Stimulated activated CD4-positive, alpha-beta T cell treated with anti-CD3 and anti-CD28 coated beads, Interleukin-4, amount 100 ng/mL, for 1 hour (primary cell): ENCODE measurements at regions not wholly inside any gene's neighbourhood (a gene's known extent, or its start where the extent isn't known, plus 50 kb on each side); places are given as distances from the start of the nearest gene placed in this dataset.

Experiments
- DNase-seq: peaks from one replicate; pipeline ENCODE4 v3.0.0-alpha.2; 2020

DNA sequence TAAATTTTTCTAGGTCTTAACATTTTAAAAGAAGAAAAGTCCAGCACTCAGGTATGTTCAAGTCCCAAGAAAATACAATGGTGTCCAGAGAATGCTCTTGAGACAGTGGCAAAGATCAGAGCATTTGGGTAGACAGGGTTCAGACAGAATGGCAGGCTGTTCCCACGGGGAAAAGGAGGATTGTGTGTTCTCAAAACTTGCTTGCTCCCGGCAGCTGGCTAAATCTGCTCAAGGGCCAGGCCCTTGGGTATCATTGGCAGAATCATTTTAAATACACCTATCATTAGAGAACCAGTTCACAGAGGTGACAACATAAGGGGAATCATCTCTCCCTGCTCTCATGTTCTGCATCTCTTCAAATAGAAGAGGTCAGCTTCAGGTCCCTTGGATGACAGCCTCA lies 456.3 kb downstream of the DTHD1 start:
- DNase-seq, result no peak

DNA sequence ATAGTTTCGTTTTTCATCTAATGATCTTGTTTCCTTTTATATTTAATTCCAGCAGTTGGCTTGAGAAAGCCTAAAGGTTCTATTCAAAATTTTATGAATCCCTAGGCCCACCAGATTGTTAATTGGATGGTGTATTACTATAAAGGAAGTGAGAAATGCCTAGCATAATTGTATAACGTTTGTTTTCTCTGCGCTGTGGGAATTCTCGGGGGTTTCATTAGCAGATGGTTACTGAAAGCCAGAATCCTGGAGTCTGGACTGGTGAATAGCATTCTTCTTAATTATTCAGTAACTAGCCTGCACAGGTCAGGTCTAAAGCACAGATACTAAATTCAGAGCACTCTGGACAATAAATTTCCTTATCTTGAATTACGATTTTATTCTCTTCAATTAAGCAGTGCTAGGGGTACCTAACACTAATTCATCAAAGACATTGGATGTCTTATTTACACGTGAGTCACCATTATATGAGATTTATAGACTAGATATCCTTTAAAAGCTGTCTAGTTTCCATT lies 459.4 kb downstream of the DTHD1 start:
- no peak for DNase-seq

DNA sequence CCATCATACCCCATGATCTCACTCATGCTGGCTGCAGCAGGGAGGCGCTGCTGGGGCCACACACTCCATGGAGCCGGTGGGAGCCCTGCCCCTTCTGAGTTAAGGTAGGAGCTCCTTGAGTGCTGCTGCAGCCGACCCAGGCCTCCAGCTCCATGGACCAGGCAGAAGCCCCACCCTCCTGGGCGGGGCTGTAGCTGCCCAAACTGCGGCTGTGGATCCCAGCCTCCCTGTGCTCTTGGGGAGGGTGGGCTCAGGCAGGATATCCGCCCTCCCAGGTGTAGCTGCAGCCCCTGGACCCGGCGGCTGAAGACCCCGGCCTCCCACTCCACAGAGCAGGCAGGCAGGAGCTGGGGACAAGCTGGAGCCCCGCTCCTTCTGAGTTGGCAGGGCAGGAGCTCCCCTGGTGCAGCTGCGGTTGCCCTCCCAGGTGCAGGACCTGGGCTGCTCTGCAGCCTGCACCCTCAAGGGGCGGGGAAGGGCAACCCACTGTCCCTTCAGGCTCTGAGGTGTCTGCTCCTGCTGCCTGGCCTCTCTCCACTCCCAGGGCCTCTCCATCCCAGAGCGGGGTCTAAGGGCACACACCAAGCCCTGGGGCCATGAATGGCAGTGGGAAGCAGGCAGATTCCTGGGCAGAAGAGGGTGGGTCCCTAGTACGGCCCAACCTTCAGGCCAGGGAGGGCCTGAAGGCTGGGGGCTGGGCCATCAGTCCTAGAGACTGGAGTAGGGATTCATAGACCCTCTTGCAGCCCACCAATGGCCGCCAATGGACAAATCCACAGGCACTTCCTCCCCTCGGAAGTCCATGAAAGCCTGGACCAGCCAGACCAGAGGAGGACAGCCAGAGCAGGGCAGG lies 466.1 kb downstream of the DTHD1 start:
- DNase-seq, result no peak

DNA sequence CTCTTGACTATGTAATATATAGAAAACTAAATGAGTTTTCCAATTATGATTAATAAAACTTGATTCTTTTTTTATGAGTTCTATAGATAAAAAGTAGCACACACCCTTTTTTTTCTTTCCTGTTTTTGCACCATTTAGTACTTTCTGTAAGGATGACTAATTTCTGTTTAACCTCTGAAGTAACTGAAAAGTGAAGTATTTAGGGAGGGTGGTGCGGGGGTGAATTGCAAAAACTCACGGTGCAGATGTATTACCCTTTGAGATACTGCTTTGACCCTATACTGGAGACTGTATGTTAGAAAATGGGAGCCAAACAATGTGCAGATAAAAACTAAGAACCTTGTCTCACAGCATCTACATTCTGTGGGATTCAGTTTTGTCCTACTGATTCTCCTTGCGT lies 471.6 kb downstream of the DTHD1 start:
- no peak for DNase-seq

DNA sequence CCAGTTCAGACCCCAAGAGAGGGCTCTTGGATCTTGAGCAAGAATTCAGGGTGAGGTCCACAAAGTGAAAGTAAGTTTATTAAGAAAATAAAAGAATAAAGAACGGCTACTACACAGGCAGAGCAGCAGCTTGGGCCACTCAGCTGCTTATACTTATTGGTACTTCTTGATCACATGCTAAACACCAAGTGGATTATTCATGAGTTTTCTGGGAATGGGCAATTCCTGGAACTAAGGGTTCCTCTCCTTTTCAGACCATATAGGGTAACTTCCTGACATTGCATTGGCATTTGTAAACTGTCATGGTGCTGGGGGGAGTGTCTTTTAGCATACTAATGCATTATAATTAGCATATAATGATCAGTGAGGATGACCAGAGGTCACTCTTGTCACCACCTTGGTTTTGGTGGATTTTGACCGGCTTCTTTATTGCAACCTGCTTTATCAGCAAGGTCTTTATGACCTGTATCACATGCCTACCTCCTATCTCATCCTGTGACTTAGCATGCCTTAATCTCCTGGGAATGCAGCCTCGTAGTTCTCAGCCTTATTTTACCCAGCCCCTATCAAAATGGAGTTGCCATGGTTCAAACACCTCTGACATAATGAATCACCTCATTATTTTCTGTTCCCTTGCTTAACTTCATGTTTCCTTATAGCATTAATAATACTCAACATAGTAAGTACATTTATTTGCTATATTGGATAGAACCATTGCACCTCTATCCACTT lies 476.3 kb downstream of the DTHD1 start:
- no peak for DNase-seq

- no peak for DNase-seq
These were observed 477.1 kb downstream of the DTHD1 start for GRCh38 chr4:36758312-36759178.

GRCh38 chr4:36761607-36762006 lies 480.2 kb downstream of the DTHD1 start:
- DNase-seq, result no peak

- DNase-seq, result no peak
These were observed 480.7 kb upstream of the NWD2 start for GRCh38 chr4:36763814-36764213.

GRCh38 chr4:36767596-36767995 lies 476.9 kb upstream of the NWD2 start:
- DNase-seq, result no peak

DNA sequence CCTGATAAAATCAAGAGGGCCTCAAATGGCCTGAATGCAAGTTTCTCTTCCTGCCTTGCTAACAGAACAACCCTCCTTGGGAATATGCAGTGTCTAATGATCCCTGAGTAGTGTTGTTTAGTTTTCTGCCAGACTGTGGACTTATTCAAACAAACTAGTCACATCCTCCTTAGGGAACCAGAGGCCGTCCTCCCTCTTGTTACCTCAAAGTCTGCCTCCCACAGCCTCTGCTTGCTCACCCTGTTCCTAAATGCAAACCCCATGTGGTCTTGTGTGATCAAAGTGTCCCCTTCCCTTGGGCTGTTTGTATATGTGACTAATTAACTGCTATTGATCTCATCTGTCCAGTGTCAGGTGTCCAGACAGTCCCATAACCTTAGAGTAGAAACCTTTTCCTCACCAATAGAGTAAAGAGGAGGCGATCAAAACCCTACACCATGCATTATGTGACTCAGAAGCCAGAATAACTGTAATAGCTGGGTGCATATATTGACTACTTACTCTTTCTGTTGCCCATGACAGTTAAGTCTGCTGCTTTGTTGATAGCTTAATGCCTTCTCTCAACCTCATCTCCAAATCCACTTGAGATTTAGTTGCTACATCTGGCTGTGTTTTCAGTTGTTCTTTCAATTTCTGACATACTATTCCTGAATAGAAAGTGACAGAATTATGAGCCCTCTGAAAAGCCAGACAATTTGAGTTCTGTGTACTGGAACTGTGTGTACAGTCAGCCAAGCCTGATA lies 473.0 kb upstream of the NWD2 start:
- DNase-seq, result no peak

- no peak for DNase-seq
These were observed 472.4 kb upstream of the NWD2 start for GRCh38 chr4:36772154-36772516.

DNA sequence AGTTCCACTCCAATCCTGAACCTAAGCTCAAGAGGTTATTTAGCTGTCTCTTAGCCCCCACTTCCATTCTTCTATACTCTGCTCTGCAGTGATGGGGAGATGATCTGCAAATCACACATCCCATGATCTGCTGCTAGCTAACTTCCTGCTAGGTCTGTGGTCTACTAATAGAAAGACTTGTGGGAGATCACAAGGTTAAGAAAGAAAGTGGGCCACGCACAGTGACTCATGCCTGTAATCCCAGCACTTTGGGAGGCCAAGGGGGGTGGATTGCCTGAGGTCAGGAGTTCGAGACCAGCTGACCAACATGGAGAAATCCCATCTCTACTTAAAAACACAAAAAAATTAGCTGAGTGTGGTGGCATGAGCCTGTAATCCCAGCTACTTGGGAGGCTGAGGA lies 471.1 kb upstream of the NWD2 start:
- DNase-seq, result no peak

DNA sequence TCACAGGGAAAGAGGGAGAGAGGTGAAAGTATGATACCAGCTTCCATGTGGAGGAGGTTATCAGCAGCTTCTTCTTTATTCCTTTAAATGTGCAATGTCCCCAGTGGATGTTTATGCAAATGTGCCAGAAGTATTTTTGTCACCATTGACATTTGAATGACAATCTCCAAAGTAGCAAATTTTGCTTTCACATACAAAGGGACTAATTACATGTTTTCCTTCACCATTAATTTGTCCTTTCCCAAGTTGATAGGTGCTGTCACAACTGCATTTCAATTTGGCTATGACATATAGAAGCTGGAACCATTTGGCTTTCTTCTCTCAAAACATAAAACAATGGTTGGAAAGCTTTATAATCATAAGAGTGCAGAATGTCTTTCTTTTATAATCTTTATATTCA lies 469.0 kb upstream of the NWD2 start:
- no peak for DNase-seq

DNA sequence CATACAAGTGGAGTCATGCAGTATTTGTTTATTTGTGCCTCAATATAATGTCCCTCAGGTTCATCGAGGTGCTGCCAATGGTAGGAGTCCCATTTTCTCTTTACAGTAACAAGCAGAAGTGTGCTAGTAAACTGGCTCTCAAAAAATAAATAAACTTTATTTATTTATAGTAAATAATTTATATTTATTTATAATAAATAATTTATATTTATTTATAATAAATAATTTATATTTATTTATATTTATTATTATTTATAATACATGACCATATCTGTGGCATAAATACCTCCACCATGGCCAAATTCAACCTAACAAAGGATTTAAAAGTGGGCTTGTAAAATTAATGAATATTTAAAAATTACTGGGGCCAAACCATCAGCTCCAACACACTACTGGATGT lies 464.9 kb upstream of the NWD2 start:
- DNase-seq, result no peak

GRCh38 chr4:36785973-36786372 lies 458.6 kb upstream of the NWD2 start:
- no peak for DNase-seq

DNA sequence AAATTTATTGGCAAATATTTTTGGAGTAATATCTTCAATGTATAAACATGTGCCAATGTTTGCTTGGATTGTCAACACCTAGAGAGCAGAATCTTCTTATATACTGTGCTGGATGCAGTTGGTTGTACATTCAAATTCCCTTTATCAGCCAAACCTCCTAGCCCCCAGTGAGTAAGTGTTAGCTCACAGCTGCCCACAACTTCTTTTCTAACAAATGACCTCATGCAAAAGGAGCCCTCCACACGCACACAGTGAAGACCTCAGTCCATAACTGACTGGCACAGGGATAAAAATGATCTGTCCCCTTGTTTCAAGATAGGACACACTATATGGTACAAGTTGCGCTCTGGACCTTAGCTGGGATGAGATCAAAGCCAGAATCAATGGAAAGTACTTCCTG lies 458.0 kb upstream of the NWD2 start:
- DNase-seq, result no peak

GRCh38 chr4:36794716-36795115 lies 449.8 kb upstream of the NWD2 start:
- DNase-seq, result no peak

- DNase-seq, result no peak
These were observed 432.4 kb upstream of the NWD2 start for GRCh38 chr4:36812149-36812548.

DNA sequence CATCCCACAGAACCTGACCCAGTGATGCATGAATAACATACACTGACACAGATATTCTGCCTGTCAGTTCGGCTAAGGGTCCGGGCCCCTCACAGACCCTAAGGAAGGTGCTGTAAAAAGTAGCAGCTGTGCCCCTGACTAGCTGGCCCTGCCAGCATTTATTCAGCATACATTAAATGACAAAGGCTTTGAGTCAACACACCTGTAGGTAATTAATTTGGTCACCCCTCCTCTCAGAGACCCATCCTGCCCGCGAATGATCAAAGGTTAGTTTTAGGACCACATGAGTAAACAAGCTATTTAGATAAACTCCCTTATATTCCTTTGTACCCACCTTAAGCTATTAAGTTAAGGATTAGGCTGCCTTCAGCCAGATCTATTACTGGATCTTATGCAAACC lies 429.0 kb upstream of the NWD2 start:
- DNase-seq, result no peak

DNA sequence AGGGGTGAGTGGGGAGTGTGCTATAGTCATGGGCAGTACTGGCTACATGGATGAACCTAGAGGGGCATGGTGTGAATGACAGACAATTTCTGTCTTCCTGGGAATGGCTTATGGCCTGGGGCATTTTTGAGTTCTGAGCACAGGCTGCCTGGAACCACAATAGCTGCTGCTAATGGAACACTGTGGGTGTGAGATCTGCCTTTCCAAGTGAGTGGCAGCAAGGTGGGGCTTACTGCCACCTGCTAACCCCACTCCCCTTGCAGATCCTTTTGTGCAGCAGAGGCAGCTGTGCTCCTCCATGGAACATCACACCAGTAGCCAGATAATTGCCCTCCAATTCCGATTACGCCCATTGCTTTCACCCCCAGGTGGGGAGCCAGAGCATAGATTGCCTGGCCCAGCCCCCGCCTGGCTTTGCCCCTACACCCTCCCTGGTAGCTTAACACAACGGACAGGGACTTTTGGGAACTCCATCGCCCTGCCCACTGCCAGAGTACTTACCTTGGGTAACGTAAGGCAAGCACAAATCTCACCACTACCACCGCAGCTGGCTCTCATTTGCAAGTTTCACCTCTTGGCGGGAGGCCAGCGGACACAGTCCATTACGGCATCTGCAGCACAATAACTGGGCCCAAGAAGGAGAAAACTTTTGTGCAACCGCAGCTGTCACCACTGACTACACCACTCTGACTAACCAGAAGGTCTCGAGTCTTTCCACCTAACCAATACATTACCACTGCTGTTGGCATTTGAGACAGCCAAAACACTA lies 421.2 kb upstream of the NWD2 start:
- no peak for DNase-seq

- no peak for DNase-seq
These were observed 419.9 kb upstream of the NWD2 start for GRCh38 chr4:36824682-36825081.

- no peak for DNase-seq
These were observed 409.3 kb upstream of the NWD2 start for GRCh38 chr4:36835246-36835645.
